ENCODE measurements at regions not wholly inside any gene's neighbourhood (a gene's known extent, or its start where the extent isn't known, plus 50 kb on each side); places are given as distances from the start of the nearest gene placed in this dataset.

DNA sequence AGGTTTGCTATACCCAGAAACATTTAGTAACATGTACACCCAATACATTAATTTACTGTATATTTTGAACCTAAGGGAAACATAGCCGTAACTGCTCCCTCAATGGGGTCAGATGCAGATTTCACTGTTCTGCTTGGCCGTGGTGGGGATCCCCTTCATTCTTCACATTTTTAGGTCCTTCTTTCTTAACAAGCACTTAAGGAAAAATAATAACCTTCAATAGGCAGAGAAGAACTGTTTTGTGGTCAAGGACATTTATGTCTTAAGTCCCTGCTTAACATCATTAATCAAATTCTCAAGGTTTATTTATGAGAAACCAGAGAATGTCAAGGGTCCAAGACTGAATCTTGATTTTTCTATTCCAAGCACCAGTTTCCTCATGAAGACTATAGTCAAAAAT is 592.1 kb upstream of the ANKRD30A start:
- no peak for TF ChIP-seq MXI1 (IDR thresholded peaks at IDR 0.05; ENCODE audit: low read depth, low read length)
- TF ChIP-seq, protein P1, sequence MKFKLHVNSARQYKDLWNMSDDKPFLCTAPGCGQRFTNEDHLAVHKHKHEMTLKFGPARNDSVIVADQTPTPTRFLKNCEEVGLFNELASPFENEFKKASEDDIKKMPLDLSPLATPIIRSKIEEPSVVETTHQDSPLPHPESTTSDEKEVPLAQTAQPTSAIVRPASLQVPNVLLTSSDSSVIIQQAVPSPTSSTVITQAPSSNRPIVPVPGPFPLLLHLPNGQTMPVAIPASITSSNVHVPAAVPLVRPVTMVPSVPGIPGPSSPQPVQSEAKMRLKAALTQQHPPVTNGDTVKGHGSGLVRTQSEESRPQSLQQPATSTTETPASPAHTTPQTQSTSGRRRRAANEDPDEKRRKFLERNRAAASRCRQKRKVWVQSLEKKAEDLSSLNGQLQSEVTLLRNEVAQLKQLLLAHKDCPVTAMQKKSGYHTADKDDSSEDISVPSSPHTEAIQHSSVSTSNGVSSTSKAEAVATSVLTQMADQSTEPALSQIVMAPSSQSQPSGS (IDR thresholded peaks at IDR 0.05; ENCODE audit: low read length), result no peak
- TF ChIP-seq, protein P2, sequence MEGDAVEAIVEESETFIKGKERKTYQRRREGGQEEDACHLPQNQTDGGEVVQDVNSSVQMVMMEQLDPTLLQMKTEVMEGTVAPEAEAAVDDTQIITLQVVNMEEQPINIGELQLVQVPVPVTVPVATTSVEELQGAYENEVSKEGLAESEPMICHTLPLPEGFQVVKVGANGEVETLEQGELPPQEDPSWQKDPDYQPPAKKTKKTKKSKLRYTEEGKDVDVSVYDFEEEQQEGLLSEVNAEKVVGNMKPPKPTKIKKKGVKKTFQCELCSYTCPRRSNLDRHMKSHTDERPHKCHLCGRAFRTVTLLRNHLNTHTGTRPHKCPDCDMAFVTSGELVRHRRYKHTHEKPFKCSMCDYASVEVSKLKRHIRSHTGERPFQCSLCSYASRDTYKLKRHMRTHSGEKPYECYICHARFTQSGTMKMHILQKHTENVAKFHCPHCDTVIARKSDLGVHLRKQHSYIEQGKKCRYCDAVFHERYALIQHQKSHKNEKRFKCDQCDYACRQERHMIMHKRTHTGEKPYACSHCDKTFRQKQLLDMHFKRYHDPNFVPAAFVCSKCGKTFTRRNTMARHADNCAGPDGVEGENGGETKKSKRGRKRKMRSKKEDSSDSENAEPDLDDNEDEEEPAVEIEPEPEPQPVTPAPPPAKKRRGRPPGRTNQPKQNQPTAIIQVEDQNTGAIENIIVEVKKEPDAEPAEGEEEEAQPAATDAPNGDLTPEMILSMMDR (IDR thresholded peaks at IDR 0.05 in 2 of 3, conservative IDR thresholded peaks at IDR 0.05 in 1 of 3; ENCODE audit: control insufficient read depth in 2 of 3, extremely low read depth in 1 of 3, insufficient read depth in 1 of 3, low read depth in 3 of 3, low read length in 3 of 3), result no peak
- TF ChIP-seq SMC3 (IDR thresholded peaks at IDR 0.05; ENCODE audit: borderline replicate concordance, low read length), result no peak
- no peak for TF ChIP-seq NRF1 (conservative IDR thresholded peaks at IDR 0.05; ENCODE audit: low read depth, low read length)
- no peak for TF ChIP-seq EZH2 (IDR thresholded peaks at IDR 0.05; ENCODE audit: borderline replicate concordance, control insufficient read depth, low read depth, low read length)
- no peak for TF ChIP-seq MEF2A (IDR thresholded peaks at IDR 0.05; ENCODE audit: insufficient read depth, low read depth, low read length)
- TF ChIP-seq POU2F2 (IDR thresholded peaks at IDR 0.05; ENCODE audit: borderline replicate concordance, low read depth, low read length), result no peak
- no peak for TF ChIP-seq ZNF274 (IDR thresholded peaks at IDR 0.05; ENCODE audit: insufficient read depth, insufficient read length)
- TF ChIP-seq POLR2A (IDR thresholded peaks at IDR 0.05; ENCODE audit: low read depth, low read length), result no peak
- no peak for TF ChIP-seq SMAD5 (IDR thresholded peaks at IDR 0.05; ENCODE audit: low read depth)
- no peak for TF ChIP-seq CREB1 (IDR thresholded peaks at IDR 0.05; ENCODE audit: low read depth)
